ENCODE measurements at regions not wholly inside any gene's neighbourhood (a gene's known extent, or its start where the extent isn't known, plus 50 kb on each side); places are given as distances from the start of the nearest gene placed in this dataset.

DNA sequence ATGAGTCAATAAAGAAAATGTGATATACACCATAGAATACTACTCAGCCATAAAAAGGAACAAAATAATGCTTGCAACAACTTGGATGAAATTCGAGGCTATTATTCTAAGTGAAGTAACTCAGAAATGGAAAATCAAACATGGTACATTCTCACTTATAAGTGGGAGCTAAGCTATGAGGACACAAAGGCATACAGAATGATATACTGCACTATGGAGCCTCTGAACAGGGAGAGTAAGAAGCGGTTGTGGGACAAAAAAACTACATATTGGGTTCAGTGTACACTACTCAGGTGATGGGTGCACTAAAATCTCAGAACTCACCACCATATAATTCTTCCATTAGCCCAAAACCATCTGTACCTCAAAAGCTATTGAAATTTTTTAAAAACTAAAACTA lies 68.8 kb upstream of the AKAP13 start:
- Histone ChIP-seq H3K4me1 (peaks cover 0 to 10% of the 10 kb centered on the region in 2 donors), H3K4me3 (no peak overlapping the region), H3K9me3 (no peaks in the 10 kb centered on the region), H3K27me3 (no peaks in the 10 kb centered on the region), H3K36me3 (no peaks in the 10 kb centered on the region), H3K27ac (no peak overlapping the region)
- no peak for TF ChIP-seq CTCF (IDR thresholded peaks at IDR 0.05)
- DNase-seq (no peak), ATAC-seq (no peak)
- intact Hi-C loops (cut with DNase I): no loop called here

DNA sequence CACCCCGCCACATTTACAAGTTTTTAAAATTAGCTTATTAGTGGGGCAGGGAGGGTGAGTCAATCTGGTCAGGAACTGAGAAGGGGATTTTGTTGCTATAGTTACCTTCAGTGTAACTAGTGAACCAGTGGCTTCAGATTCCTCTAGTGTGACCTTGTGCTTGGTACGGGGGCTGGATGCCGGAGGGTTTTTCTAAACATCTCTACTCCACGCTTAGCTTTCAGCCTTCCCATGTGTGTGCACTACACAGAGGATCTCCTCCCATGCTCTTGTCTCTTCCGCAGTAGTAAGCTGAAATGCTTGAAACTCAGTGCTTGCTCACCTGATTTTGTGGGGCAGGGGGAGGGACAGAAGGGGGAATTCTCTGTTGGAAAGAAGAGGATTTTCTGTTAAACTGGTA lies 67.9 kb upstream of the AKAP13 start:
- intact Hi-C loops (cut with DNase I): no loop called here
- H3K36me3 ChIP-seq: no peaks in the 10 kb centered on the region
- H3K9me3 ChIP-seq: no peaks in the 10 kb centered on the region
- DNase-seq (no peak), ATAC-seq (peak; percentile 25)
- TF ChIP-seq CTCF (IDR thresholded peaks at IDR 0.05): no peak
- H3K27me3 ChIP-seq: no peaks in the 10 kb centered on the region
- H3K4me1 ChIP-seq: peaks cover 0 to 10% of the 10 kb centered on the region in 2 donors
- peak overlapping the region in 1 of 2 donors; percentile 25 for H3K27ac ChIP-seq
- no peak overlapping the region for H3K4me3 ChIP-seq

DNA sequence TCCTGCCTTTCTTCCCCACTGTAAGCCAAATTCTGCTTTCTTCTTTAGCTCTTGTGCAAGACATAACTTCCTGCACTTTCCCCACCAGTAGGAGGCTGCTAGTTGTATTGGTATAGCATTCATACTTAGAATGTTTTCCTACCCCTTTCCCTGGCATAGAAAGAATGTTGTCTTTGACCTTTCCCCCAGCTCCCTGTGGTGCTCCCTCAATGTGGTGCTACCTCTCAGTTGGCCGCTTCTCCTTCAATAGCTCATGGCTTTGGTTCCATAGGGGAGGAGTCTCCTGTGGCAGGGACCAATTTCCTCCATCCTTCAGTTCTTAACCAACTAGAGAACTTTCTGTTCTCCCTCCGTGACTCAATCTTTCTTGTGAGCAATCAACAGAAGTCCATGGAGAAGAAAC lies 67.5 kb upstream of the AKAP13 start:
- peak; percentile 54 for ATAC-seq
- Histone ChIP-seq H3K4me1 (peaks cover 0 to 10% of the 10 kb centered on the region in 2 donors), H3K4me3 (no peak overlapping the region), H3K36me3 (no peaks in the 10 kb centered on the region), H3K27me3 (no peaks in the 10 kb centered on the region), H3K27ac (peak overlapping the region in 1 of 2 donors; percentile 25), H3K9me3 (no peaks in the 10 kb centered on the region)
- intact Hi-C loops (cut with DNase I): no loop called here
- TF ChIP-seq CTCF (IDR thresholded peaks at IDR 0.05): no peak
- DNase-seq: no peak

GRCh38 chr15:85313339-85313738 lies 67.1 kb upstream of the AKAP13 start:
- no peak overlapping the region for H3K4me3 ChIP-seq
- H3K36me3 ChIP-seq: no peaks in the 10 kb centered on the region
- TF ChIP-seq CTCF (IDR thresholded peaks at IDR 0.05): no peak
- intact Hi-C loops (cut with DNase I): no loop called here
- H3K27ac ChIP-seq: no peak overlapping the region
- ATAC-seq: no peak
- no peaks in the 10 kb centered on the region for H3K27me3 ChIP-seq
- no peaks in the 10 kb centered on the region for H3K9me3 ChIP-seq
- peaks cover 0 to 10% of the 10 kb centered on the region in 2 donors for H3K4me1 ChIP-seq
- DNase-seq: no peak

DNA sequence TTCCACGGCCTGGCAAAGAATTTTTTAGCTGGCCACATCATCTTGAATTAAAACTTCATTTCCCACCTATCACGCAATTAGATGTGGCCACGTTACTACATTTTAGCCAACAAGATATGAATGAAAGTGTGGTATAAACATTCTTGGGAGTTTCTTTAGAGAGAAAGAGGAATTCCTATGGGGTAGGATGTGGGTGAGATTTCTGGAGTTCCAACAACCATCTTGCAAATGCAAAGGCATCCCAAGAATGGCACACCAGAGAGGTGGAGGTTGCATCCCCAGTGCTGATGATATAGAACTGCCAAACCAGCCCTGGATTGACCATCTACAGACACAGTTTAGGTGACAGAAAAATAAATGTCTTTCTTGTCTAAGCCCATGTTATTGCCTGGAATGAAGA lies 66.3 kb upstream of the AKAP13 start:
- DNase-seq (no peak), ATAC-seq (no peak)
- Histone ChIP-seq H3K27me3 (no peaks in the 10 kb centered on the region), H3K36me3 (no peaks in the 10 kb centered on the region), H3K9me3 (no peaks in the 10 kb centered on the region), H3K27ac (no peak overlapping the region), H3K4me1 (peaks cover 0 to 10% of the 10 kb centered on the region in 2 donors), H3K4me3 (no peak overlapping the region)
- TF ChIP-seq CTCF (IDR thresholded peaks at IDR 0.05): no peak
- intact Hi-C loops (cut with DNase I): no loop called here

Measured in left lung (tissue), 4 donors.